HG03196 (cell line): ENCODE measurements at regions not wholly inside any gene's neighbourhood (a gene's known extent, or its start where the extent isn't known, plus 50 kb on each side); places are given as distances from the start of the nearest gene placed in this dataset.
"Not testable (repeated sequence)": the region's sequence is repeated elsewhere in the genome, so short reads cannot be mapped to it uniquely, and the experiment has no call there.

Source experiments
- ATAC-seq: cut with Tn5 transposase; IDR thresholded peaks from one replicate; pipeline ENCODE4 v1.9.1; 2021; ENCODE audit not compliant: unreplicated experiment

DNA sequence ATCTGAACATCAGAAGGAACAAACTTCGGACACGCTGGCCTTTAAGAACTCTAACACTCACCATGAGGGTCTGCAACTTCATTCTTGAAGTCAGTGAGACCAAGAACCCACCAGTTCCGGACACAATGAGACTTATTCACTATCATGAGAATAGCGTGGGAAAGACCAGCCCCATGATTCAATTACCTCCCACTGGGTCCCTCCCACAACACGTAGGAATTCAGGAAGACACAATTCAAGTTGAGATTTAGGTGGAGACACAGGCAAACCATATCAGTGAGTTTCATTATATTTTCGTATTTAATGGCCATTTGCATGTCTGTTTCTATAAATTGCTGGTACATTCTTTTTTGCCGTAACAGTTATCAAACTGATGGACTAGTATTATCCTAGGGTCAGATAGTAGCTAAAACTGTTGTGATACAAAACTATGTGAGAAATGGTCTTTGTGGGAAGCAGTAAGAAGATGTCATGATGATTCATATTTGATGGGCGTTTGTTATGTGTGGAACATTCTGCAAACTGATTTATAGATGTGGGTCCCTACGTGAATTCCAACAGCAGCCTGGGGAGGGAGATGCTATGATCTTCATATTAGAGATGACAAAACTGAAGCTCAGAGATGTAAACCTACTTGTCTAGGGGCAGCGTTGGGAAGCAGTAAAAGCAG is 282.4 kb upstream of the TMEM132C start:
- ATAC-seq: no peak

DNA sequence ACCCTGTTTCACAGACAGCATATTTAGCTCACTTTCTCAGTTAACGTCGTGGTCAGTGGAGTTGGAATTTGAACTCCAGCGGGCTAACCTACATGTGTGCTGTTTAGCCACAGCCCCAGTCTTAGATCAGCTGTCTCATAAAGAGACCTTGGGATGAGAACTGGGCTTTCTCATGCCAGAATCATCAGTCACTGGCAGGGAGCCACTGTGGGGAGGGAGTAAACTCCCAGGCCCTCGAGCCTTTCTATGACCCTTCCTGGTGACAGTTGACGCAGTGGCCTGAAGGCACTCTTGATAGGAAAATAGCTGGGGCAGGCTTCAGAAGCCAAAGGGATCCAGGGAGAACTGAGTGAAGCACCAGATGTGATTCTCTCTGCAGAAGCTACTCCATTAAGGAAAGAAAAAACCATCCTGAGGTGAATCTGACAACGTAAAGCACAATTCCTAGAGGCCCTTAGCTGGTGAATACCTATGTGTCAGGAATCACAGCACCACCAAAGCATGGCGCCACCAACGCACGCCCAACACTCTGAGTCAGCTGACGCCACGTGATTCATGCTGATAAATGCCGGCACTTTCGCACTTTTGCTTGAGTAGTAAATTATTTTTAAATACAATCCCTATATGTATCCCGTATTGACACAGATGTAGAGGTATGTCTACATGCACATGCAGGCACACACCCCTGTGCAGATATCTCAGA is 279.6 kb upstream of the TMEM132C start:
- ATAC-seq: no peak

DNA sequence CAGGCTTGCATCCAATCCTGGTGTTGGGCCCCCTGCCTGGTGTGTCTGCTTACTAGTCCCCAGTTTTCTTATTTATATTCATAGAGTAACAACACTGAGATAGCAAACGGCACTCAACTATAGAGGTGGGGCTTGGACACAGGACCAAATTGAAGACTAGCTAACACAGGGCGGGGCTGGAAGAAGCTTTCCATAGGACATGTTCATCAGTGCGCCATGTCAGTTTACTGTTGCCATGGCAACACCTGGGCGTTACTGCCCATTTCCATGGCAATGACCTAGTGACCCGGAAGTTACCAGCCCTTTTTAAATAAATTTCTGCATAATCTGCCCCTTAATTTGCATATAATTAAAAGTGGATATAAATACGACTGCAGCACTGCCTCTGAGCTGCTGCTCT is 275.5 kb upstream of the TMEM132C start:
- ATAC-seq: no peak

DNA sequence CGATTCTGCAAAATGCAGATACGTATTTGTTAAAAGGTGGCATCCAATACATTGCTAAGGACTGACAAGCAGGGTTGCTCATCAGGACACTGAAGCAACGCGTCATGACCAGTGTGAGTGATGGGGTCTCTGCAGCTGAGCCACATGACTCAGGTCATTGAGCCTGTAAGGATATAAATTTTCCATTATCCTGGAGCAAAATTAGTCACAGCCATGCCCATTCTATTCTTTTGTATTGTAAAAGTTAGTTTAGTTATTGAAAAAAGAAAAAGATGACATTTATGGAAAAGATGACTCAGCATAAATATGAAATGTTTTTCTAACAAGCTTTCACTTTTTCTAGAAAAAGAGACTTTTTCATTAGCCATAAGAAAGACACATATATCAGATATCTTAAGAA is 268.0 kb upstream of the TMEM132C start:
- ATAC-seq: no peak

DNA sequence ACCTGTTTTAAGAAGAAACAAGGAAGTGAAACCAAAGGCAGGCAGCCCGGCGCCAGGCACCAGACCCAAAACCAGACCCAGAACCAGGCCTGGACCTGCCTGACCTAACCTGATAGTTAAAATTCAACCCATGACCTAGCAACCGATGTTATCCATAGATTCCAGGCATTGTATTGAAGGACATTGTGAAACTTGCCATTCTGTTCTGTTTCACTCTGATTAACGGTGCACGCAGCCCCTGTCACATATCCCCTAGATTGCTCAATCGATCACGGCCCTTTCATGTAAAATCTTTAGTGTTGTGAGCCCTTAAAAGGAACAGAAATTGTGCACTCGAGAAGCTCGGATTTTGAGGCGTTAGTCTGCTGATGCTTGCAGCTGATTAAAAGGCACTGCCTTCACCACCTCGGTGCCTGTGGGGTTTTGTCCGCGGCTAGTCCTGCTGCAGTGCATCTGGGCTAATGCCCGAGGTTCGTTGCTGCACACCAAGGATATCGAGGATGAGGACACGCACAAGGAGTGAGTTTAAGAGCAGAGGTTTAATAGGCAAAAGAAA is 262.5 kb upstream of the TMEM132C start:
- no peak for ATAC-seq

DNA sequence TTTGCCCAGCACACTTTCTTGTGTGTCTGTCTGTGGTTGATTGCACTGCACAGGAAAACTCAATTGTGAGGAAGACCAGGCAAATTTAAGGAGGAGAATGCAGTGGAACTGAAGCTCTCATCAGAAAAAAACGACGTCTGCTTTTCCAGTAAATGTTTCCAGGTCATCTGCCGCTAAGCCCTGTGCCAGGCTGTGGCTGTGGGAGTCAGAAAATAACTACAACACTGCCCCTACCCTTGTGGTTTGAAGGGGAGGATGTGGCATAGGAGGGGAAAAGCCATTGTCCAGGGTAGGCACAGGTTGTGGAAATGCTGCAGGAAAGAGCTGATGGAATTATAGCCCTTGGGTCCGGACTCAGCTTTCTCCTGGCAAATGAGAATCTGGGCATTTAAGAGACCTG is 259.7 kb upstream of the TMEM132C start:
- no peak for ATAC-seq

DNA sequence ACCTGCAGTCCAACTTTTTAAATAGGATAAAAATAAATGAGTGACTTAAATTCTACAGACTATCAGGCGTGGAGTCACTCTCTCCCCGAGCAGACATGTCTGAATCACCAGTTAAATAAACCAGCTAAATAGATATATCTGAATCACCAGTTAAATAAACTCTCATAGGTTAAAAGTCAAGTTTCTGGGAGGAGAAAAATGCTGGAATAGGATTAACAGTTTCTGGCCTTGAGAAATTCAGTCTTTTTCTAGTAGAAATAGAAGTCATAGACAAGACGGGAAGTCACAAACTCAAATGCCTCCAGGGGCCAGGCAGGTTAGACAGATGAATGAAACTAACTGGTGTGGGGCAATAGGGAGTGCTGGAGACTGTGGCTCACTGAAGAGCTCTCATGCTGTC is 258.6 kb upstream of the TMEM132C start:
- ATAC-seq: no peak

DNA sequence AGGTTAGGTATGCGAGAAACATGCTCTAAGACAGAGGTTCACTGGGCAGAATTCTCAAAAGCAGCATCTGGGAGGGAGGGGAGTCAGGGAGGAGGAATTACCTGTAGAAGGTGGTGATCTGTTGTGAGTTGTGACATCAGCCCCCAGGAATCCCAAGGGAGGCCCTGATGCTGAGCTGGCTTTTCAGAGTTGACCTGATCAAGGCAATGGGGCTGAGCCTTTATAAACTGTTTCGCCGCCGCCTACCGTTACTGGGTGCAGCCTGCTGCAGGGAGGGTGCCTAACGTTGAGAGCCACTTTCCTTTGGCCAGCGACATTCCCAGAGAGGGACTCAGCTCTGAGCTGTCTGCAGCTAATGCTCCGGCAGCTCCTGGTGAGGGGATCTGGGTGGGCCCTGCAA is 257.9 kb upstream of the TMEM132C start:
- no peak for ATAC-seq

DNA sequence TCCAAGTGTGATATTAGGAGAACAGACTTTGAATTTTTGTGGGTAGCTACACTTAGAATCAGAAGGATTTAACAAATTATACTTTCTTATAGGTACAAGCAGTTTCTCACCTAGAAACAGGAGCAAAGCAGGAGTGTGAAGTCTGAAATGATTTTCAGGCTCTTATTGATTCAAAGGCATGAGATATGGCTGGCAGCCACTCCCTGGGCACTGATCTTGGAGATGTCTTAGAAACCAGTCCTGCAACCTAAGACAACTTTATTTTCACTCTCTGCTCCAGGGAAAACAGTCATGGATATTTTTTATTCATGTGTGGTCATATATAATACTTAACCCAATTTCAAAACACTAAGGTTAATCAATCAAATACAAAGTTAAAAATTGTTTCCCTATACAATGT is 254.9 kb upstream of the TMEM132C start:
- ATAC-seq: no peak

DNA sequence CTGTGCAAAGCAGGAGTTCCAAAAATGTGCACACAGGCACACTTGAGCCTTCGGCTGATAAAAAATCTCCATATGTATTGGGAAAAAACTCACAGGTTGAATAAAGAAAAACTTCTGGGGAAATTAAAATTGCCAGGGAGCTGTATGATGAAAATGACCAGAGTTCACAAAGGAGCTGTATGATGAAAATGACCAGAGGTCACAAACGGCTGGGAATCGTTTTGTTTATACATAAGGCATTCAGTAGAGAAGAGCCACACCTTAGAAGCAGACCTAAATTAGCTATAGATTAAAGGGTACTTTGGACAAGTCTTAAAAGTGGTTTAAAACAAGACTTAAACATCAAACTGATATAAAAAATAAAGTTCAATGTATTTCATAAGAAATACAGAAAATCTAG is 251.7 kb upstream of the TMEM132C start:
- ATAC-seq: no peak

DNA sequence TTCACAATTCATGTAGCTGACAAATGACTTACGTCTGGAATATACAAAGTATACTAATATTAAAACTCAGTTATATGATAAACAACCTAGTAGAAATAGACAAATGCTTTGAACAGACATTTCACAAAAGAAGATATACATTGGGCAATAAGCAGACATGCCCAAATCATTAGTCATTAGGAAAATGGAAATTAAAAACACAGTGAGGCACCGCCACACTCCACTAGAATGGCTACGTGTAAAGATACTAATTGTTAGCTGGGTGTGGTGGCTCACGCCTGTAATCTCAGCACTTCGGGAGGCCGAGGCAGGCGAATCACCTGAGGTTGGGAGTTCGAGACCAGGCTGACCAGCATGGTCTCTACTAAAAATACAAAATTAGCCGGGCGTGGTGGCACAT is 248.9 kb upstream of the TMEM132C start:
- ATAC-seq: no peak

DNA sequence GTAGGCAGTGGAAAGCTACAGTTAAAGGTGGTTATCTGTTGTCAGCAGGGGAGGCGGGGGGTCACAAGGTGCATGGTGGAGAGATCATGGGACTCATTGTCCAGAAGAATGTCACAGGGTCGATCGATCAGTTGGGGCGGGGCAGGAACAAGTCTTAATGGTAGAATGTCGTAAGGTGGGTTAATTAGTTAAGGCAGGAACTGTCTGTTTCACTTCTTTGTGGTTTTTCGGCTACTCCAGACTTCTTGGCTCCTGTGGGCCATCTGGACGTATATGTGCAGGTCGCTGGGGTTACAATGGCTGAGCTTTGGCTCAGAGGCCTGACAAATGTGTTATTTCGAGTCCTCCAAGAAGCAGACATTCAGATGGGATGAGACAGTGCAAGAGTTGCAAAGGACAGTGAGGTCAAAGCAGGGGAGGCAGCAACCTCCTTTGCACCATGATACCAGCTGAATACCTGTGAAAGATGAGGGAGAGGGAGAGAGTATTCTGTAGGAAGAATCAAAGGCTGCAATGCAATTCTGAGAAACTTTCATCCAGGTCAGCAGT is 246.9 kb upstream of the TMEM132C start:
- no peak for ATAC-seq

DNA sequence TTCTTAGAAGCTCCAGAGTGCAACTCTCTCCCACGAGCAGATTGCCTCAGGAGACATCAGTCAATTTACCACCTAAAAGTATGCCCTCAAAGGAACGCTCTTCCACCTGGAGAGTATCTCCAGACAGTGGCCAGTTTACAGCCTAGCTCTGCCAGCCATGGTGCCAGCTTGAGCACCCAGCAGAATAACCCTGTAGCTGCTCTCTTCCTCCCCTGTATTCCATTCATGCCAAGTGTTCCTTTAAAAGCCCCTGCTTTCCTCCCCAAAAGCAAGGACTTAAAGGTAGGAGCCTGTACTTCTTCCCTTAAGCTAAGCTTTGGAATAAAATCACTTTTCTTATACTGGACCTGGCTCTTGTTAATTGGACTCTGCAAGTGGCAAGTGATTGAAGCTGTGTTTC is 245.4 kb upstream of the TMEM132C start:
- ATAC-seq: no peak

DNA sequence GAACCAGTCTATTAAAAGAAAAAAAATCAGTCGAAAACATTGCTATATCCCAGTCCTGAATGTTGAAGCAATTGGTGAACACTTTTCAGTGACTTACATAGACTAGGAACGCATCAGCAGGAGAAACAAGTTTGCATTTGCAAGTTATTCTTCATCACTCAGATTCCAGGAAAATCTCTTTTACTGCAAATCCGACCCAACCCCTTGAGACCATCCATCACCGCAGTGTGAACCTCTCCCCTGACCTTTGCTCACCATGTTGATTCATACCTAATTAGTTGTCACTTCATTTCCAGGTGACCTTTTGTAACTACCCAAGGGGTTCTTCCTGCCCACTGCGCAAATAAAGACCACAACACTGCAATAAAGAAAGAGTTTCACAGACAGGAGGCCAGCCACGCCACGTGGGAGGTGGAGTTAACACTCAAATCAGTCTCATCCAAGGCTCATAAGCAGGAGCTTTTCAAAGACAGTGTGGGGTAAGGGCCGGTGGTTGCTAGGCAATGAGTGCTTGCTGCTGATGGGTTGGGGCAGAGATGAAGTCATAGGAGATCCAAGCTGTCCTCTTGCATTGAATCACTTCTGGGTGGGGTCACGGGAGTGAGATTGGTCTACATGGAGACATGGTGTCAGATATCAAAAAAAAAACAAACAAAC is 241.3 kb upstream of the TMEM132C start:
- no peak for ATAC-seq

DNA sequence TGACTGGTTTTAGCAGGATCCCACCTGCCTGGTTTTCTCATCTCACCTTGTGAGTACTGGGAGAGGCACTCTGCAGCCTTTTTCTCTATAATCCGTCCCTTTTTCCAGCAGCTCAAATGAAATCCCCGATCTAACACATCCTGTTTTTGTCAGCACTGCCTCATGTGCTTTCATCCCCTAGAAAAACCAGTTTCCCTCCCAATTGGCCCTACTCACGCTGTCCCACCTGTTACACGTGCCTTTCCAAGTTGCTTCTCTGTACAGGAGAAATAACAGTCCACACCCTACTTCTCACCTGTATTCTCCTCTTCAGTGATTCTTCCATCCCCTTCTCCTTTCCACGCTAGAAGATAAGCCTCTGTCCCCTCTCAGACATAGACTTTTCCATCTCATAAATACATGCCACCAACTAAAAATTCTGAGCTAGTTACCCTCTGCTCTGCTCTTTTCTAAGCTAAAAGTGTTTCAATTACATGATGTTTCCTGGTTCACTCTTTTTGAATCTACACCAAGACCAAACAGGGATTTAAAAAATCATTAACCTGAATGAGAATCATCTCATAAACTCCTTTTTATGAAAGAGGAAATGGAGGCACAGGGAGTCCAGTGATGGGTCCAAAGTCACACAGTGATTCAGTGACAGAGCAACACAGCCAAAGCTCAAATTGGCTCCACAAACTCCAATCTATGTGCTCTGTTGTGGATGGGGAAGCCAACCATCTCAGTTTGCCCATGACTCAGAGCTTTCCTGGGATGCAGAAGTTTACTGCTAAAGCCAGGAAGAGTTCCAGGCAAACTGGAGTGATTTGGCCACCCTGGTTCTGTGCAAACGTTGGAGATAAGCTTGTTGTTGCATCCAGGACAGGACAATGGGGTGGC is 240.0 kb upstream of the TMEM132C start:
- no peak for ATAC-seq

DNA sequence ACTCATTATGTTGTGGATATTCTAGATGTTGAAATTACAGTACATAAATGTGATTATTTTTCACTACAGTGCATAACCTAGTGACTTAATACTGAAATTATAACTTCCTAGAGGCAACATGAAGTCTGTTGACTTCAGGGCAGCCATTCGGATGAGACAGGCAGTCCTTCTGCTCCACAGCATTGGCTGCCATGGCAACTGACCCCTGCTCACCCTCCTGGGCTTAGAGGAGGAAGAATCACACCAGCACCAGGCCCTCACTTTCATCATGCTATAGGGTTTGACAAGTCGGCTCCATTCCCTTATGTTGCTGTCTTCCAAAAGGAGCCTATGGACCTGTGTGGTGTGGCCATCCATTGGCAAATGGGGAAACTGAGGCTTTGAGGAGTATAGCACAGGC is 233.5 kb upstream of the TMEM132C start:
- ATAC-seq: no peak

DNA sequence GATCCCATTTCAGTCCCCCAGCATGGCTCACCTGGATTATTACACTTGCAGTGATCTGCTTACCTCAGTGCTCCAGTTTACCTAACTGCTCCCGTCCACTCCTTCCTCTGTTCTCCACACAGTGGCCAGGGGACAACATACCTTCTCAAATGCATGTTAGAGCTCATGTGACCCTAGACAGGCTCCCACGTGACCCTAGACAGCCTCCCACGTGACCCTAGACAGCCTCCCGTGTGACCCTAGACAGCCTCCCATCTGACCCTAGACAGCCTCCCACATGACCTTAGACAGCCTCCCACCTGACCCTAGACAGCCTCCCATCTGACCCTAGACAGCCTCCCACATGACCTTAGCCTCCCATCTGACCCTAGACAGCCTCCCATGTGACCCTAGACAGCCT is 226.0 kb upstream of the TMEM132C start:
- no peak for ATAC-seq

DNA sequence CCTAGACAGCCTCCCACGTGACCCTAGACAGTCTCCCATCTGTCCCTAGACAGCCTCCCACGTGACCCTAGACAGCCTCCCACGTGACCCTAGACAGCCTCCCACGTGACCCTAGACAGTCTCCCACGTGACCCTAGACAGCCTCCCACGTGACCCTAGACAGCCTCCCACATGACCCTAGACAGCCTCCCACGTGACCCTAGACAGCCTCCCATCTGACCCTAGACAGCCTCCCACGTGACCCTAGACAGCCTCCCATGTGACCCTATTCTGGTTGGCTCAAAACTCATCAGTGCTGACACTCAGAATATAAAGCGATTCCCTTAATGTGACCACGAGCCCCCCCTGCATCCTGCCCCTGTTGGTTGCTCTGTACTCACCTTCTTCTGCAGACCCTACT is 224.7 kb upstream of the TMEM132C start:
- not testable (repeated sequence) for ATAC-seq

DNA sequence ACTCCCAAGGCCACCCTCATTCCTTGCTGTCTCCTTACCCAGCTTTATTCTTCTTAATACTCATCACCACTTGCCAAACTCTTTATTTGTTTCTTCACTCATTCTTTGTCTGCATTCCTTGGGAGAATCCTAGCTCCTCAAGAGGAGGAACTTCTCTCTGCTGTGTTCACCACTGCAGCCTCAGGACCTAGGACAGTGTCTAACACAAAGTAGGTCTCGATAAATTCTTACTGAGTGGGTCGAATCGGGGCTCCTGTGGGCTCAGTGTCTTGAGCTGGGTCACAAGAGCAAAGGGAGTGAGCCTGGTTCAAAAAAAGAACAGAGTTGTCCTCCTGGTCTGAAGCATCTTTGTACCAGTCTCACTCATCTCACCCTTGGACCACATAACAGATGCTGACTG is 224.1 kb upstream of the TMEM132C start:
- no peak for ATAC-seq

DNA sequence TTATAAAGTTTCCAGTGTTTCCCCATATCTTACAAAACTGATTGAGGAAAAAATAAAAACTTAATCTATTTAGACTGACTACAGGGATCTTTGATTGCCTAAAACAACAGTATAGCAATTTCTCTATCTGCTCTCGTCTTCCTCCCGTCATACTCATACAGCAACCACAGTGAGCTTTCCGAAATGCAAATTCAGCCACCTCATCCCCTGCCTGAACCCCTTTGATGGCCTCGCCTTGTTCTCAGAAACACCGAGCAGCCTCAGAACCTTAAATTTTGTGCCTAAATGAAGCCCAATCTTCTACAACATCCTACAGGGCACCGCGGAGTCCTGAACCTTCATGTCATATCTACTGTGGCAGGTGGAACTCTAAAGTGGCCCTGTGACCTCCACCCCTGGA is 223.7 kb upstream of the TMEM132C start:
- no peak for ATAC-seq
